HG03558 (cell line): ENCODE measurements at regions not wholly inside any gene's neighbourhood (a gene's known extent, or its start where the extent isn't known, plus 50 kb on each side); places are given as distances from the start of the nearest gene placed in this dataset.

Experiments
- ATAC-seq: cut with Tn5 transposase; IDR thresholded peaks from one replicate; pipeline ENCODE4 v1.9.1; 2021; ENCODE audit warnings: moderate number of reproducible peaks; ENCODE audit not compliant: unreplicated experiment; ENCODE audit errors: extremely low read depth

DNA sequence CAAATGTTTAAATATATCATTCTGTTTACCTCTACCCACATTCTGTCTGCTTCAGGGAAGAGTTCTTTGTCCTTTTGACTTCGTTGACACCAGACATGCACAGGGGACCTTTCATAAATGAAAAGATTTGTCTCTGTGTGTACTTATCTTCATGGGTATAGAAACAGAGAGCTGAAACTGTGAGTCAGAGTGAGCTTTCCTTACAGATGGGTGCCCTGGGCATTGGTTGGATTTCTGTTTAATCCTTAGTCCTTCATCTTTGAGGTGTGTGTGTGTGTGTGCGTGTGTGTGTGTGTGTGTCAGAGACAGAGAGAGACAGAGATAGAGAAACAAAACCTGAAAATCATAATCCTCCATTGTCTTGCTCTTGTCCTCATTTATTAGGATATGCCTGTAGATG, 517.4 kb downstream of the TUSC7 start:
- ATAC-seq: no peak

DNA sequence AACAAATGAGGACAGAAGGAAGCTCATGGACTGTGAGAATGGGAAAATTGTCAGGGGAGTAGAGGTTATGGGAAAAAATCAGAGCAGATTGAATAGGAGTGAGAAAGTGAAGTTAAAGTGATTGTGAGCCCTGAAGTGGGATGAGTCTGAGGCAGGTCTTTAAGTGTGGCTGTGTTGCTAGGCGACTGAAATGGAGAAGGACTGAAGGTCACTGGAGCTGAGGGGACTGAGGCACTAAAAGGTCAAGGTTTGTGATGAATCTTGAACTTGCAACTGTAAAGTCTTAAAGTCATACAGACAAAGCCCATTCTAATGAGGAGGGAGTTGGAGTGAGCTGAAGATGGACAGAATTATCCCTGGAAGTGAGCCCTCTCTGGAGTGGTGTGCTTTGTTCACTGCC, 518.9 kb downstream of the TUSC7 start:
- no peak for ATAC-seq

DNA sequence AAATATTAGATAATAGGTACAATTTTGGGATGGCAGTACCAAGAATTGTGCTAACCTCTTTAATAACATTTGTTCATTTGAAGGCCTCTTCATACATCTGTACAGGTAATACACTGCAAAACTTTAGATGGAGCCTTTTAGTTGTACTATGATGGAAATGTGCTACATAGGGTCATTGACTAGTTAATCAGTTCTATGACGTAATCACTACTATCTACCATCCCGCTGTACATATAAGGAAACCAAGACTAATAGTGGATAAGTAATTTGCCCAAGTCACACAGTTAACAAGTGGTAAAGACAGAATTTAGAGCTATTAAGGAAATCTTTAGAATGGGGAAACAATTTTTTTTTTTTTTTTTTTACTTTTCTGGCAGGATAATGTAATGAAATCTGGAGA, 521.3 kb downstream of the TUSC7 start:
- ATAC-seq: no peak

DNA sequence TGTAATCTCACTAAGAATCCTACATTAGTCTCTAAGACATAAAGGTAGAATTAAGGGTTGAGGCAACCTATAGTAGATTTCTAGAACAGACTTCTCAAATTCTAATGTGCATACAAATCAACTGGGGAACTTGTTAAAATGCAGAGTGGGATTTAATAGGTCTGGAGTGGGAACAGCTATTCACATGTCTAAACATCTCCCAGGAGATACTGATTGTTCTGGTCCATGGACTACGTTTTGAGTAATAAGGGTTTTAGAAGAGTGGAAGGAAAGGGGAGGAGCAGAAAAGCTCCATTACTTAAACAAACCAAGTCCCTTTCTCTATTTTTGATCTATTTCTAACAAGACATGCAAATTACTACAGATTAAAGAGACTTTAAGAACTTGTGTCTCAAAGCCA, 524.8 kb downstream of the TUSC7 start:
- ATAC-seq: no peak

DNA sequence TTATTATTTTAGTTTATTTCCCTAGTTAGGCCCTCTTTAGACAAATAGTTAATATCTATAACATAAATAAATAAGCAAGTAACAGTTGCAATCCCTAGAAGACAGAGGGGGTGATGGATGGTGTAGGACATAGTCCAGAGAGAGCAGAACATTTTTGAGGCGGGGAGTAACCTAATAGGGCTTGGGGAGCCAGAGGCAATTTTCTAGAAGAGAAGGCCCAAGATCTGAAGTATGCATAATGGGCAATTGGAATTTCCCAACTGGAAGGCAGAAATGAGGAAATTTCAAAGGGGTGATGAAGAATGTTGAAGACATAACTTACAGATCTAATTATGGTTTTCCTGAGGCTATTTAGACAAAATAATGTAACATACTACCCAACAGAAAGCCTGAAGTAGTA, 525.7 kb downstream of the TUSC7 start:
- no peak for ATAC-seq

DNA sequence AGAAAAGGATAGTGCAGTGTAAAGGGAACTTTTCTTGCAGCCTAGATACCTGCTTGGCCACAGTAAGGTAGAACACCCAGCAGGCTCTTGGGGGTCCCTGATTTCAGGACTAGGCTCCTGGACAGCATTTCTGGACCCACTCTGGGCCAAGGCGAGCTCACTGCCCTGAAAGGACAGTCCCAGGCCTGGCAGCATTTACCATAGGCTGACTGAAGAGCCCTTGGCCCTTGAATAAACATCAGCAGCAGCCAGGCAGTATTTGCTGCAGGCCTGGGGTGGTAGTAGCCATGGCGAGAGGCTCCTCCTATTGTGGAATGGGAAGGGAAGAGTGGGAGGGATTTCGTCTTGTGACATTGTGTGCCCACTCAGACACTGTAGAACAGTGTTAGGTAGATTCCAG, 529.2 kb downstream of the TUSC7 start:
- ATAC-seq: no peak

DNA sequence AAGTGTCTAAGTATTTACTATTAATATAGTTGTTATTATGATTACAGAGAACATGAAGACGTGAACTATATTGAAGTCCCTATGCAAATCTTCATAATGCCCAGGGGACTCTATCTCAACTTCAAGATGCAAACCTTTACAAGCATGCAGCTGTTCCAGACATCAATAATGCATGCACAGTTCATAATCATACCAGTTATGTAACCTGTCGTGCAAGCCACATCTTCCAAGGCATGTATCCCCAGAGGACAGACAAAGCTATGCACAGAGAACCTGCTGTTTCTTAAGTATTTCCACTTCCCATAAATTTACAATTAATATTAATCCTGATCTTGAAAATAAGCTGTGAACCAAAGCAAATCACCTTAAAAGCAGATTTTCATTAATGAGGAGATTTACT, 534.1 kb downstream of the TUSC7 start:
- no peak for ATAC-seq

DNA sequence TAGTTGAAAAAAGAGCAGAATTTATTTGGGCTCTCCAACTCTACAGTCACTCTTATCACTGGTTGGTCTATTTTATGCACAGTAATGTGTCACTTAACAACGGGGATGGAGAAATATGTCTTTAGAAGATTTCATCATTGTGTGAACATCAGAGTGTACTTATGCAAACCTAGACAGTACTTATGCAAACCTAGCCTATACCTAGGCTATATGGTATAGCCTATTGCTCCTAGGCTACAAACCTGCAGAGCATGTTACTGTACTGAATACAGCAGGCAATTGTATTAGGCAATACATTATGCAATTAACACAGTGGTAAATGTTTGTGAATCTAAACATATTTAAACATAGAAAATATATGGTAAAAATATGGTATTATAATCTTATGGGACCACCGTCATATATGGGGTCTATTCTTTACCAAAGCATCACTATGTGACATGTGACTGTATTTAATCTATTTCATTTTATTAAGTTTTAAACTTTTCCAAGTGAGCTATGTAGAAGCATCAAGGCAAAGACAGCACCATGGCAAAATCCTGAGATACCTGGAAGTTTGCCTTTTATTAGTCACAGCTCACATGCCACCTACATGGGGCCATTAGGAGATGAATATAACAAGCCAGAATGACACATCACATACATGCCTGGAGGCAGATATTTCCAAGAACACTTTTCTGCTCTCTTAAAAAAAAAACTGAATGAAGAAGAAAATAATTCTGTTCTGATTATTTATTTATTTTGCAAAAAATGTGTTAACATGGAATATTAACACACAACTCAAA, 537.4 kb downstream of the TUSC7 start:
- no peak for ATAC-seq

DNA sequence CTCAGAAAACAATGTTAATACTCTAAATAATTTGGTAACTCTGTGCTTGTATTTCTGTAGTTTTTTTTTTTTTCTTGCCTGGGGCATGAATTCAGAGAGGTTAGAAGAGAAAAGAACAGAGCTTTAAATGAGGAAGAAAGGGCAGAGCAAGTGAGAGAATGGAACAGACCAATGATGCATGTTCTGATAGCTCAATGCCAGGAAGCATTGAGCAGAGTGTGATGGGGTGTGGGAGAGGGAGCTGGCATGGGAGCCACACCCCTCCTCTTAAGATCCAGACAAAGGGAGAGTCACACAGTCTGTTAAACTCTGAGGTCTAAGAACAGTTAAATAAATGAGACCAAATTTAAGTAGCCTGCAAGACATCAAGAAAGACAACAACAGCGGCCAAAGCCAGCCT, 538.6 kb downstream of the TUSC7 start:
- no peak for ATAC-seq

DNA sequence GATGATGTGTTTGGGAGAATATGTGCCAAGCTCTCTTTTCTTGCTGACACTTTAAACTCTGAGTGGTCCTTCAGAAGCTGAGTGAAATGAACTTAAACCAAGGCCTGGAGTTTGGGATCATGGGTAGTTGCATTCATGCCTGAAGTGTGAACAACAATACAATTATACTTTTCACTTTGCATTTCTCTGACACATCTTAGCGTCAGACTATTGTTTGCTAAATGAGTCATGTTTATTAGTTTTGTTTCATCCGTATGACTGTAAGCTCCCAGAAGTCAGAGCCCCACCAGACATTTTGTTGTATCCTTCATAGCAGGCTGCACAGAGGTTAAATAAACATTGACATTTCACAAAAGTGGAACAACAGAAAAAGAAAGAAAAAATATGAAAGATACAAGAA, 542.6 kb downstream of the TUSC7 start:
- ATAC-seq: no peak

DNA sequence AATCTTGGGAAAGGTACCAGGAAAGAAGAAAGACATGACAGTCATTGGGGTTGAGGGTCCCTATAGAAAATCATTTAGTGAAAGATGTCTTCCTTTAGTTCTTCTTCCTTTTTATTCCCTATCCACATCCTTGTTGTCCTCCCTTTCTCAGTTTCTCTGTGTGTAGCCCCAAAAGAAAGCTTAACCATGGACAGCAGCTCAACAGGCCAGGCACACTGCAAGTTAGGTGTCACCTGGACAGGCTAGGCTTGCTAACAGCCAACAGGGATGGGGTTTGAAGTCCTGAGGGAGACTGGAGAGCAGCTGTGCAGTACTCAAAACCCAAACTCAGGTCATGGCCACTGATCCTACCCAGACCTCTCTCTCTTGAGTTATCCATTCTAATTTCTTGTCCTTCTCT, 543.1 kb downstream of the TUSC7 start:
- no peak for ATAC-seq

DNA sequence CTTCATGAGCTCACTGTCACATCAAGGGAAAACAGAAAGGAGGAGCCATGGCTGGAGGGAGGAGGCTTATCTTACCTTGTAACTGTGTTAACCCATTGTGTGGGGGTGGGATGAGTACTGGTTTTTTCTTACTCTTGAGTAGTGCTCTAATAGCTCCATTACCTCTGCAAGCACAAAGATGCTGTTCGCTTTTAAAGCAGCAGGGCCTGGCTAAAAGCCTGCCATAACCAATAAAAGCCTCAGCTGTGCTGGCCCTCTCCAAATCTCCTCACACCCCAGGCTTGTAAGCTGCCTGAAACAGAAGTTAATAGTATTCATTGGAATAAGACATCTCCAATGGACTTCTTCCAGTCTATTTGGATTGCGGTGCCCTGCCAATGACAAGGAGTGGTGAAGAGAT, 544.1 kb downstream of the TUSC7 start:
- ATAC-seq: no peak

DNA sequence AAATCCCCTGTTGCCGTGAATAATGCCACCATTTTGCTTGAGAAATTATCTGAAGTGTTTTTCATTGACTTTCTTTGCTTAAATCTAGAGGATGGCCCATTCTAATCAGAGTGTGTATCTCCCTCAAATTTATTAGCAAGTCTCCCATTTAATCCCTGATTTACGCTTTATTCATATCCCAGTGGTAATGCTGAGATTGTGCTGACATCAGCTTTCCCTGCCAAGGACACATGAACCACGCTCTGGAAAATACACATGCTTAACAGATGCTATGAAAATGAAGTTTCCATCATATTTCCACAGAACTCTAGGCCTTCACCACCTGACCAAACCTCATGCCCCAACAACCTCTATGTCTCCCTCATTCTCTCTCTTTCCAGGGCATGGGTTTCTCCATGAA, 545.4 kb downstream of the TUSC7 start:
- no peak for ATAC-seq

DNA sequence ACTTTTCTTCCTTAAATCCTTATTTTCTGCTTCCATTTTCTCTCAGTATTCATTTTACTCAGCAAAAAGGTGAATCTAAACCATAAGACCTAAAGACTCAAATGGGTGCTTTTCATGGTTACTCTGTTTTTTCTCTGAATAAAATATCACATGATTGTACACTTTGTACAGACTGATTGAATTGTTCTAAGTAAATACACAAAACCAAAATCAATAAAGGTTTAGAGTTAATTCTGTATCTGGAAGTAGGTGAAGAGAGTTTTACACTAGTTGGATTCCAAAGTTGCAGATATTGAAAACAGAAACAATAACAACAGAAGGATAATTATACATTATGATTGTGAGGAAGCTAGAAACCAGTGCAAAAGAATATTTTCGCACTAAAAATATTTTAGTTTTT, 546.2 kb downstream of the TUSC7 start:
- no peak for ATAC-seq

DNA sequence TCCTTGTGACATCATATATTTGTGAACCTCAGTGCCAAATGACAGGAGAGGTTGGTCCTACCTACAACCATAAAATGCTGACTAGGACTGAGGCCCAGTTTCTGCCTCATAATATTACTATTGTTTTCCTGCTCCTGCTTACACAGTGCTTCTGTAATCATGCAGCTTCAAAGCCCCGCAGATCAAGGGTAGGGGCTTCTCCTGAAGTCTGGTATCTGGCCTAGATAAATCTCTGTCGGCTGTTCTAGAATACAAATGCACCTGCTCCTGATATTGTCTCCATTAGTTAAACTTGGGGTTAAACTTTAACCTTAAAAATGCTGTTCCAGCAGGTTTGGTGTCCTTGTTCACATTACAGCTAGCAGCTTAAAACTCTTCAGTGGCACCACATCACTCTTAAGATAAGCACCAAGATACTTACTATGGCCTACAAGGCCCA, 552.4 kb downstream of the TUSC7 start:
- ATAC-seq: no peak

DNA sequence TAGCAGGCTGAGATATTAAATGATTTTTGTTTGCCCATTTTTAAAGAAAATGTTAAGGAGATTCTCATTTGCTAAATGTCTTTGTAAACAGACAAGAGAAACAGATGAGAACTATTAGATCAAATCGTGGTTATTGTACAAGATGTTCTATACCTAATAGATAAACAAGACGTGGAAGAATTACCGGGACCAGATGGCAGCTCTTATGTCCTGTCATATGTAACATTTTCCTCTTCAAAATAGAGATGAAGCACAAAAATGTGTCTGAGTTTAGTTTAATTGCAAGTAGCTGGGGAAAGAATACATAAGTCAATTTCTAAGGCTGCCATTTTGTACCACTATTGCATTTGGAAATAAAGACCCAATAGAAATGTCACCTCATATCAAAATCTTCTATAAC, 553.7 kb downstream of the TUSC7 start:
- no peak for ATAC-seq

DNA sequence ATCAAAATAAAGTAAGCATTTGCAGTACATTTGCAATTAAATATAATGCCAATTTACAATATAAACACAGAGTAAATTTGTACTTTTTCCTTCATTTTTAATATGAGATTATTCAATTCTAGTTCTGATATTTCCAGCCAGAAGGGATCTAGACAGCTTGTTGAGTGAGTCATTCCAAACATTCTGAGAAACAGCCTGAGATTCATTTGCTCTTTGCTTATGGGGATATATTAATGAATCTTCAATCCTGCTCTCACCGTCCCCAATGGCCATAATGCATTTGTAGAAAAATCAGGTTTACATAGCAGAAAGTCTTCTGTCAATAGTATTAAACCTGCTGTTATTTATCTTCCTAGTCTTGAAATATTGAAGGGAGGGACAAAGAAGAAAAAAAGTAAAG, 554.2 kb downstream of the TUSC7 start:
- no peak for ATAC-seq

DNA sequence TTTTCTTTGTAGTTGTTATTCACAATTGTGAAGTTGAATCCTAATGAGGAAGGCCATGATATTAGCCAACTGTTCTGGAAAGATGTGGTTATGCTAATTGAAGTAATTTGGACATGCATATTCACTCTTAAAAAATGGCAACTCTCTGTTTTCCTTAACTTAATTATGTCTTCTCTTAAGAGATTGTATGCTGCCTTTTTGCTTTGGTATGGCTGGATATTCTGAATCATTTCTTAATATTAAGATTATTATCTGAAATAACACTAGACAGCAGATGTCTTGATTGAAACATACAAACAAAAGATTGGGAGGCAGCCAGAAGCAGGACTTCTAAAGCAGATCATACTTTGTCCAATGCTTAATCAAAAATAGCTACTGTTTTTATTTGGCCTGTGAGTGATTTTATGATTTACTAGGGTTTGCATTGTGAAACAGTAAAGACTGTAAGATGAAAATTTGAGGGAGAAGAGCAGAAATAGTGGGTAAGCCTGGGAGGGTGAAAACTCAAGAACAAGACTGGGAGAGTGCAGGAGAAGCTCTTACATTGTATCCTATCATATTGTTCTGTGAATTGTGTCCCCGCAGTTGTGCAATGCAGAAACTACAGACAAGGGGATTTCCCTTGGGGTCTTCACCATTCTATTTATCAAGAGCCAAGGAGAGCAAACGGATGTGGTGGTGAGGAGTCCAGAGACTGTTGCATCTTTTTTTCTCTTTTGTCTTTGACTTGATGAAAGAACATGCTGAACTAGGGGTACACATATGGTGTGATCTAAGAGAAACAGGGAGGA, 554.8 kb downstream of the TUSC7 start:
- no peak for ATAC-seq

DNA sequence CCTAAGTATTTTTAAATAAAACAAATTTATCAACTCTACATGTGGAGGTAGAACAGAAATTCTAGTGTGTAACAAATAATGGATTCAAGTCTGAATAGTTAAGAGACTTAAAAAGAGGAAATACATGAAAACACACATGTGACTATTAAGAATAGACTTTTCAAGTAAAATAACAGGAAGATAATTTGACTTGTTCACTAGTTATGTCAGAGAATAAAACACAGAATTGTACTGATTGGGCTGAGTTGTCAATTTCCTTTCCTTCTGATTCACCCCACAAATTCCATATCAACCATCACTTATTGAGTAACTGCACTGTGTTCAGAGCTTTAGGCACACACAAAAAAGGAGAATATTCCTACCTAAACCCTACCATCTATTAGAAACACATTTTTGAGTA, 557.2 kb downstream of the TUSC7 start:
- no peak for ATAC-seq

DNA sequence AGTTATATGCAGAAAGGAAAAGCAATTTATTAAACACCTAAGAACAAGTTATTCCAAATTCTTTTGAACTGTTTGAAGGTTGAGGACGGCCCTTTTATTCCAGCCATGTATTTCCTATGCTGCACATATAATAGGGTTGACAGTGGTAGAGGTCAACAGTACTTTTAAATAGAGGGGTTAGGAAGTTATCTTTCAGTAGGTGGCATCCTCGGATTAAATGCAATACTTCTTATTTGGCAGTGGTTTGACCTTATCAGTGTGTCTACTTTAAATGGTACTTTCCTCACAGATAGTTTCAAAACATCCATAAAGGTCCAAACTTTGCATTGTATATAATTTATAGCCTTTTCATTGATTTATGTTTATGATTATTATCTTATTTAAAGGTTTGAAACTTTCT, 558.7 kb downstream of the TUSC7 start:
- no peak for ATAC-seq

DNA sequence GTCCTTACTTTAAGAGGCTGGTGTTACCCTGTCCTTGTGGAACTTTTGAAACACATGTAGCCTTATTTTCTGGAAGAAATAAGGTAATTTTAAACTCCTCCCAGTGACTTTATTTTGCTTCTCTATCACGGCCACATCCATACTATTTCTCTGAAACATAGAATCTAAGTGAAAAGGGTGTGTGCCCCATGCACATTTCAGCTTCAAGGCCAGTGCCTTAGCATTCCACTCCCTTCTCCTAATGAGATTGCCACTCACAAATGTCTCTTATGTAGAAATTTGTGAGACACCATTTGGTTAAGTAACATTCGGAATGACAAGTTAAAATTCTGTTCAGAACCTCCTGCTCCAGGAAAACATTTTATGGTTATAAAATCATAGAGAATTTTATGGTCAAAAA, 562.7 kb downstream of the TUSC7 start:
- no peak for ATAC-seq
